ENCODE measurements at regions not wholly inside any gene's neighbourhood (a gene's known extent, or its start where the extent isn't known, plus 50 kb on each side); places are given as distances from the start of the nearest gene placed in this dataset.

- Mint-ChIP-seq H3K4me1 (peaks cover 41% of the 10 kb centered on the region), H3K27me3 (ENCODE audit: insufficient read depth, low read depth, poor library complexity) (no peaks in the 10 kb centered on the region), H3K36me3 (ENCODE audit: low read depth) (no peaks in the 10 kb centered on the region), H3K9me3 (no peaks in the 10 kb centered on the region), H3K4me3 (no peak overlapping the region), H3K27ac (no peak overlapping the region)
- Histone ChIP-seq H3F3A (replicated peaks; ENCODE audit: low read depth) (no peaks in the 10 kb centered on the region), H3K4me3 (no peak overlapping the region), H3K27me3 (ENCODE audit: insufficient read depth) (no peaks in the 10 kb centered on the region), H3K79me2 (replicated peaks; ENCODE audit: insufficient read depth) (no peaks in the 10 kb centered on the region), H3K27ac (ENCODE audit: low read depth) (no peak overlapping the region), H3K4me1 (ENCODE audit: insufficient read depth) (peaks cover 40% of the 10 kb centered on the region), H3K36me3 (ENCODE audit: insufficient read depth) (no peaks in the 10 kb centered on the region), H2AFZ (peak overlapping the region; percentile 30; the same call in 1 of the 2 replicates), H3K4me2 (no peak overlapping the region), H4K20me1 (replicated peaks; ENCODE audit: insufficient read depth) (no peaks in the 10 kb centered on the region), H3K9me2 (ENCODE audit: insufficient read depth) (no peaks in the 10 kb centered on the region)
- TF ChIP-seq STAT1 (IDR thresholded peaks at IDR 0.05; ENCODE audit: unreplicated experiment): no peak
- TF ChIP-seq JUNB (IDR thresholded peaks at IDR 0.05; ENCODE audit: unreplicated experiment): no peak
- TF ChIP-seq, protein P1, sequence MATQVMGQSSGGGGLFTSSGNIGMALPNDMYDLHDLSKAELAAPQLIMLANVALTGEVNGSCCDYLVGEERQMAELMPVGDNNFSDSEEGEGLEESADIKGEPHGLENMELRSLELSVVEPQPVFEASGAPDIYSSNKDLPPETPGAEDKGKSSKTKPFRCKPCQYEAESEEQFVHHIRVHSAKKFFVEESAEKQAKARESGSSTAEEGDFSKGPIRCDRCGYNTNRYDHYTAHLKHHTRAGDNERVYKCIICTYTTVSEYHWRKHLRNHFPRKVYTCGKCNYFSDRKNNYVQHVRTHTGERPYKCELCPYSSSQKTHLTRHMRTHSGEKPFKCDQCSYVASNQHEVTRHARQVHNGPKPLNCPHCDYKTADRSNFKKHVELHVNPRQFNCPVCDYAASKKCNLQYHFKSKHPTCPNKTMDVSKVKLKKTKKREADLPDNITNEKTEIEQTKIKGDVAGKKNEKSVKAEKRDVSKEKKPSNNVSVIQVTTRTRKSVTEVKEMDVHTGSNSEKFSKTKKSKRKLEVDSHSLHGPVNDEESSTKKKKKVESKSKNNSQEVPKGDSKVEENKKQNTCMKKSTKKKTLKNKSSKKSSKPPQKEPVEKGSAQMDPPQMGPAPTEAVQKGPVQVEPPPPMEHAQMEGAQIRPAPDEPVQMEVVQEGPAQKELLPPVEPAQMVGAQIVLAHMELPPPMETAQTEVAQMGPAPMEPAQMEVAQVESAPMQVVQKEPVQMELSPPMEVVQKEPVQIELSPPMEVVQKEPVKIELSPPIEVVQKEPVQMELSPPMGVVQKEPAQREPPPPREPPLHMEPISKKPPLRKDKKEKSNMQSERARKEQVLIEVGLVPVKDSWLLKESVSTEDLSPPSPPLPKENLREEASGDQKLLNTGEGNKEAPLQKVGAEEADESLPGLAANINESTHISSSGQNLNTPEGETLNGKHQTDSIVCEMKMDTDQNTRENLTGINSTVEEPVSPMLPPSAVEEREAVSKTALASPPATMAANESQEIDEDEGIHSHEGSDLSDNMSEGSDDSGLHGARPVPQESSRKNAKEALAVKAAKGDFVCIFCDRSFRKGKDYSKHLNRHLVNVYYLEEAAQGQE (IDR thresholded peaks at IDR 0.05; ENCODE audit: unreplicated experiment): no peak
- no peak for TF ChIP-seq EZH2 (IDR thresholded peaks at IDR 0.05; ENCODE audit: low read depth, unreplicated experiment)
- TF ChIP-seq ZNF462 (CRISPR knock-in tag; IDR thresholded peaks at IDR 0.05): no peak
- no peak for TF ChIP-seq ETS1 (IDR thresholded peaks at IDR 0.05)
- TF ChIP-seq ZNF331 (CRISPR knock-in tag; IDR thresholded peaks at IDR 0.05; ENCODE audit: low read depth): no peak
- no peak for TF ChIP-seq POLR2AphosphoS5 (IDR thresholded peaks at IDR 0.05; ENCODE audit: low read depth)
- TF ChIP-seq EZH2phosphoT487 (IDR thresholded peaks at IDR 0.05; ENCODE audit: unreplicated experiment): no peak
- TF ChIP-seq ZNF114 (CRISPR knock-in tag; IDR thresholded peaks at IDR 0.05): no peak
- no peak for TF ChIP-seq NANOG (IDR thresholded peaks at IDR 0.05; ENCODE audit: borderline replicate concordance)
- no peak for TF ChIP-seq CREB1 (CRISPR knock-in tag; IDR thresholded peaks at IDR 0.05; ENCODE audit: low read depth)
- TF ChIP-seq, protein P2, sequence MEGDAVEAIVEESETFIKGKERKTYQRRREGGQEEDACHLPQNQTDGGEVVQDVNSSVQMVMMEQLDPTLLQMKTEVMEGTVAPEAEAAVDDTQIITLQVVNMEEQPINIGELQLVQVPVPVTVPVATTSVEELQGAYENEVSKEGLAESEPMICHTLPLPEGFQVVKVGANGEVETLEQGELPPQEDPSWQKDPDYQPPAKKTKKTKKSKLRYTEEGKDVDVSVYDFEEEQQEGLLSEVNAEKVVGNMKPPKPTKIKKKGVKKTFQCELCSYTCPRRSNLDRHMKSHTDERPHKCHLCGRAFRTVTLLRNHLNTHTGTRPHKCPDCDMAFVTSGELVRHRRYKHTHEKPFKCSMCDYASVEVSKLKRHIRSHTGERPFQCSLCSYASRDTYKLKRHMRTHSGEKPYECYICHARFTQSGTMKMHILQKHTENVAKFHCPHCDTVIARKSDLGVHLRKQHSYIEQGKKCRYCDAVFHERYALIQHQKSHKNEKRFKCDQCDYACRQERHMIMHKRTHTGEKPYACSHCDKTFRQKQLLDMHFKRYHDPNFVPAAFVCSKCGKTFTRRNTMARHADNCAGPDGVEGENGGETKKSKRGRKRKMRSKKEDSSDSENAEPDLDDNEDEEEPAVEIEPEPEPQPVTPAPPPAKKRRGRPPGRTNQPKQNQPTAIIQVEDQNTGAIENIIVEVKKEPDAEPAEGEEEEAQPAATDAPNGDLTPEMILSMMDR (conservative IDR thresholded peaks at IDR 0.05; ENCODE audit: low read depth in 2 of 2): no peak
- ATAC-seq (no peak), DNase-seq (ENCODE audit: low spot score) (peak; percentile 6)
Observed at GRCh38 chr4:83709627-83710026, 173.7 kb downstream of the GPAT3 start.

Data from GM23338 (cell line).